Renal cortex interstitium (tissue), 11 donors: ENCODE measurements at regions not wholly inside any gene's neighbourhood (a gene's known extent, or its start where the extent isn't known, plus 50 kb on each side); places are given as distances from the start of the nearest gene placed in this dataset.
A peak's percentile ranks its signal among the peaks of the same experiment; 100 is the strongest.
"Not testable (repeated sequence)": the region's sequence is repeated elsewhere in the genome, so short reads cannot be mapped to it uniquely, and the experiment has no call there.

Source experiments
- DNase-seq, 11 donors: peaks; one replicate each; pipeline ENCODE4 v3.0.0-alpha.2; 2013; ENCODE audit warnings: low read depth in 9 of 11, low spot score in 4 of 11; ENCODE audit errors: extremely low read depth in 1 of 11

DNA sequence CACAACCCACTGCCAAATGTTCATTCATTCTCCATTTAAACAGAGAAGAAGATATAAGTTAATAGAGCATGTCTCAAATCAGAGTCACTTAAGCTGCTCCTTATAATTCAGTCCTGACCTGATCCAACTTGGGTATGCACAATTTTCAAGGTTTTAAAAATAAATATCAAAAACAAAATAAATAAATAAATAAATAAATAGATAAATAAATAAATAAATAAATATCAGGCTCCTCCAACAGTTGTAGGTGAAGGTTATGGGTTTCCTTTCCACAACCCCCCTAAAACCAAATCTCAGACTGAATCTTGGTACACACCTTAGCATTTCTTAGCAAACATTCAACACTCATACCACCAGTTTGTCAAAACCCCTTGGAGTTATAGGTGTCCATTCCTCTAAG lies 204.4 kb downstream of the PARM1 start:
- DNase-seq = no peak

DNA sequence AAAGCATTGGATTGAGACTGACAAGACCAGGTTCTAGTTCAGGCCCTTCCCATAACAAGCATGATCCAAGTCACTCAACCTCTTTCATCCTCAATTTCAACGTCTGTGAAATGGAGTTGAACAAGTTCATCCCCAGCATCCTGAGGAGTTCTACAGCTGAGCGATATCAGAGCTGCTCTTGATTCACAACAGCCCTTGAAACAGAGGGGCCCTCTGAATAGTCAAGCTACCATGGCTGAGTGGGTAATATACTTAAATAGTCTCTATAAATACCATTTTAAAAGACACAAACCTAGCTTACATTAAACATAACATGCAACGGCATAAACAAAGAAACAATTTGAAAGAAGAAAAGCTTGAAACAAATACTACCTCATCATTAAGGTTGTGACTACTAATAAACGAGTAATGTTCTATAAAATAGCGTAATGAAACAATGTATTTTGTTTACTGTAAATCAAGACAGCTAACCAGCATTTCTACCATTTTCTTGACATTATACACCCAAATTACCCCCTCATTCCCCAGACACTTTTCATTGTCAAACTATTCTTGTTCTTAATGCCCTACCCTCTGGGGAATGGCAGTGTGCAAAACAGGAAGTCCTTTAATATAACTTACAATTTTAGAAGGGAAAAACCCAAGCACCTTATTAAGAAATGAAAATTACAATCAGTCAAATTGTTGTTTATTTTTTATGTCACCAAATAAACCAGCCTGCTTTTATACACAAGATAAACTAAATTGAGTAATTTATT lies 202.3 kb downstream of the PARM1 start:
- no peak for DNase-seq

- not testable (repeated sequence) for DNase-seq
These were observed 194.0 kb downstream of the PARM1 start for GRCh38 chr4:75126870-75127269.

GRCh38 chr4:75126058-75126457 lies 193.1 kb downstream of the PARM1 start:
- DNase-seq = no peak

- DNase-seq = no peak
These were observed 189.6 kb downstream of the PARM1 start for GRCh38 chr4:75122424-75123014.

- DNase-seq = no peak
These were observed 185.8 kb downstream of the PARM1 start for GRCh38 chr4:75118739-75119138.

DNA sequence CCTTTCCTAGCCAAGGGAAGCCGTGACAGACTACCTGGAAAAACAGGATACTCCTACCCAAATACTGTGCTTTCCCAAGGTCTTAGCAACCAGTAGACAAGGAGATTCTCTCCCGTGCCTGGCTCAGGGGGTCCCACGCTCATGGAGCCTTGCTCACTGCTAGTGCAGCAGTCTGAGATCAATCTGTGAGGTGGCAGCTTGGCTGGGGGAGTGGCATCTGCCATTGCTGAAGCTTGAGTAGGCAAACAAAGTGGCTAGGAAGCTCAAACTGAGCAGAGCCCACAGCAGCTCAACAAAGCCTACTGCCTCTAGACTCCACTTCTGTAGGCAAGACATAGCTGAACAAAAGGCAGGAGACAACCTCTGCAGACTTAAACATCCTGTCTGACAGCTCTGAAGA lies 177.1 kb downstream of the PARM1 start:
- DNase-seq = no peak

- peak in 6 of 11 donors; percentile 6 to 35 (median 10) for DNase-seq
These were observed 175.1 kb downstream of the PARM1 start for GRCh38 chr4:75107755-75108612.

DNA sequence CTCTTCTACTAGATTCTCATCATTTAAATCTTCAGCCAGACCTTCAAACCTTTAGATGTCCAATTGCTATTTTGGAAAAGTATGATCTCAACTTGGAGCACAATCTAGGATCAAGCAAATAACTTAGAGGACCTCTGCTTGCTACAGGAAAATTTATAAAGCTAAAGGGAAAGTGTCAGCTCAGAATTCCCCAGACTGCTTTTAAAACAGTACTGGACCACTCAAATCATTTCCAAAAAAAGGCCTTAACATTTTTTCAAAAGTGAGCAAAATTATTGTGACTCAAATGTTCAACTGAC lies 169.8 kb downstream of the PARM1 start:
- DNase-seq = no peak

GRCh38 chr4:75101906-75102786 lies 169.2 kb downstream of the PARM1 start:
- no peak for DNase-seq
